ENCODE measurements at regions not wholly inside any gene's neighbourhood (a gene's known extent, or its start where the extent isn't known, plus 50 kb on each side); places are given as distances from the start of the nearest gene placed in this dataset.
"Not testable (repeated sequence)": the region's sequence is repeated elsewhere in the genome, so short reads cannot be mapped to it uniquely, and the experiment has no call there.

GRCh38 chr3:115398506-115398905 lies 224.8 kb upstream of the GAP43 start:
- DNase-seq, result no peak

DNA sequence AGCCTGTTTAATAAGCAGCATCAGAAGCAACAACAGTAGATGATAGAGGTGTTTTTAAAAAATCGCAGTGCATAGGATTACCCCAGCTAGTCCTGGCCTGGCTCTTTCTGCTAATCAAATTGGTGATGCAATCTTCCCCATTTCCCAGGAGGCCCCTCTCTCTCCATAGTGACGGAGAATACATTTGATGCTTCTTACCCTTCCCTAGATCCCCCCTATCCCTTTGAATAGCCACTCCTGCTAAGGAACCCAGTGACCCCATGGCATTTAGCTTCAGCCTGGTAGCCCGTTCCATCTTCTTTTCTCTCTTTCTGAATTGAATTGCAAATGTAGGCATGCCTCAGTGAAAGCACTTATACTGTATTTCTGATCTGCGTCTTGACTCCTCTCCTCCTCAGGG lies 223.6 kb upstream of the GAP43 start:
- no peak for DNase-seq

DNA sequence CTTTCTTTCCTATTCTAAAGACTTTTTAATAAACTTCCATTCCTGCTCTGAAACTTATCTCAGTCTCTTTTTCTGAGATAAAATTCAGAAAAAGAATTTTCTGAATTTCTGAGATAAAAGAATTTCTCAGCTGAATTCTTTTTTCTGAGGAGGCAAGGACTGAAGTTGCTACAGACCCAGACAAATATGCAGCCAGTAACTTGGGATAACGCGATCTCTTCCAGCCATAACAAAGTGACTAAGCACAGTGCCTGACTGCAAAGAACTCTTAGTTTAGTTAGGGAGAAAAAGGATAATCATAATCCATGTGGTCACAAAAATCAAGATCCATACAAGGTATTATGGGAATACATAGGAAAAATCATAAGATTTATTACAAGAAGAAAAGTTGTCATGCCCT lies 222.0 kb upstream of the GAP43 start:
- DNase-seq, result no peak

GRCh38 chr3:115401851-115402501 lies 221.3 kb upstream of the GAP43 start:
- DNase-seq, result no peak

GRCh38 chr3:115402651-115403050 lies 220.7 kb upstream of the GAP43 start:
- no peak for DNase-seq

- no peak for DNase-seq
Measured at GRCh38 chr3:115403786-115404185, 219.5 kb upstream of the GAP43 start.

DNA sequence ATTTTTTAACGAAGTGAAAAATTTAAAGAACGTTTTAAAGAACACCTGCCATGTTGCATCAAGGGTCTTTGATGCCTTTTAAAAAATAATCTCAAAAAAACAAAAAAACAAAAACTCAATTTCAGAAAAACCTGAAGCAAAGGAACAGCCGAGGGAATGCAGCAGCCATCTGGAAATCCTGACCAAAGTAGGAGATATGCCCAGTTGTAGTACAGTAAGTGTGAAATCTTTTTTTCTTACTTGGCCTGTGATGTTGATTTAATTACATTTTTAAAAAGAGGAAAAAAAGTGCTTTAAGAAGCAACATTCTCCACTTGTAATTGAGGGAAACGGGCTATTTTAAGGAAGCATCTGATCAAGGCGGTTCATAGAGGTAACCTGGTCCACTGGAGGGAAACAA lies 213.7 kb upstream of the GAP43 start:
- DNase-seq, result no peak

DNA sequence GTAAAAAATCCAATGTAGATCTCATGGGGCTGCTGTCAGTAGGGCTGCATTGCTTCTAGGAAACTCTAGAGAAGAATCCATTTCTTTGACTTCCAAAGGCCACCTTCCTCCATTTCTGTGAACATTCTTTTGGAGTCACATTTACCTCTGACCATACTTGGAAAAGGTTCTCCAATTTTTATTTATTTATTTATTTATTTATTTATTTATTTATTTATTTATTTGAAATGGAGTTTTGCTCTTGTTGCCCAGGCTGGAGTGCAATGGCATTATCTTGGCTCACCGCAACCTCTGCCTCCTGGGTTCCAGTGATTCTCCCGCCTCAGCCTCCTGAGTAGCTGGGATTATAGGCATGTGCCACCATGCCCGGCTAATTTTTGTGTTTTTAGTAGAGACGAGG lies 208.7 kb upstream of the GAP43 start:
- DNase-seq, result not testable (repeated sequence)

DNA sequence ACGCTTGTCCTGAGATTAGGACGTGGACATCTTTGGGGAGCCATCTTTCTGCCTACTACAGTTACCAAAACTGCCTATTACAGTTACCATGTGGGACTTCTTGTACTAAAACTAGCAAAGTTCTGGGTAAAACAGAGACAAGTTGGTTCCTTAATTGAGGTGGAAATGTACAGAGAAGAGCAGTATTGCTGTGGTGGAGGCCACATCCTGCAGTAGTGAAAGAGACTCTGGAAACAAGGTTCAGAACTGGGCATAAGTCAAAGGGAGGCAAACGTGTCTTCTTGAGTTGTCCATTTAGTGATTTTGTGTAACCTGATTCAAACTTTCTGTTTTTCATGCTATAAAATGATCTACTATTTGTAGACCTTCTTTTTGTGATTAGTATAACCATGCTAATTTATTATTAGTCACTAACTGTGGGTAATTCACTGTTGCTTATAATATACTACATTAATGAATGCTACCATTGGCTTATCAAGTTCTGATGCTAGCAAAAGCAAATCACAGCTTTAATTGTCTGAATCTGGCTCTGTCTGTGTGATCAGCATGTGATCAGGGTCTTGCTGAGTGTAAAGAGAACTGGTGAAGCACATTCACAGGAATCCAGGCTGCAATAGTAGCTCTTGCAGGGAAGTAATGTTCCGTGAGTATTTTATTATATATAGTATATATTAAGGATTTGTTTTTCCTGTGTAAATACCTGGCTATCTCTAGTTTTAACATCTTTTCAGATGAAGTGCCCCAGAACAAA lies 207.9 kb upstream of the GAP43 start:
- DNase-seq, result no peak

DNA sequence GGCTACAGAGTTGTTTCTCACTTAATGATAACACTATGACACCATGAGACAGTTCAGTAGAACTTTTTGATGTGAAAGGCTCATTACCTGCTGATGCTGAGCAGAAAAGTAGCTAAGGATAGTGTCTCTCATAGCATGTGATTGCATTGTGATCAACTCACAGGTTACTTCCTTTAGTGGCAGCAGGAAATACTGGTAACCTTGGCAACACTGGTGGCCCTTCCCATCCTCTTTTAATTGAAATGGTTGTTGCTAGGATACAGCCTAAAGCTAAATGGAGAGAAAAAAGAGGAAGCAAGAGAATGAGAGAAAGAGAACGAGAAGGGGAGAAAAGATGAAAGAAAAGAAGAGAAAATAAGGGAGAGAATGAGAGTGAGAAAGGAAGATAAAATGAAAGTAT lies 204.7 kb upstream of the GAP43 start:
- no peak for DNase-seq

DNA sequence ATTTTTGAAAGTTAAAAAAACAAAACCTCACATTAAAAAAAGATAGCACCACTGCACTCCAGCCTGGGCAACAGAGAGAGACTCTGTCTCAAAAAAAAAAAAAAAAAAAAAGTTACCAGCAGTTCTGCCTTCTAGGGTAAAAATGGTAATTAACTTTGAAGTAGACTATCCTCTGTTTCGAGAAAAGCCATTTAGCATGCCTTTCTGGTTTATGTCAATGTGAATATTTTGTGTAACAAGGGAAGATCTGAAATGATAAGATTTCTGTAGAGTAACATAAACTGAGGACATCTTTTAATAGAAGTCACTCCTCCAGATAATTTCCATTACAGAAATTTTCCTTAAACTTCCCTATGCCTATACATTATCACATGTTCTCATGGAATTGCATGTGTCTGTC lies 203.2 kb upstream of the GAP43 start:
- DNase-seq, result no peak

- DNase-seq, result no peak
Measured at GRCh38 chr3:115423170-115423569, 200.1 kb upstream of the GAP43 start.

DNA sequence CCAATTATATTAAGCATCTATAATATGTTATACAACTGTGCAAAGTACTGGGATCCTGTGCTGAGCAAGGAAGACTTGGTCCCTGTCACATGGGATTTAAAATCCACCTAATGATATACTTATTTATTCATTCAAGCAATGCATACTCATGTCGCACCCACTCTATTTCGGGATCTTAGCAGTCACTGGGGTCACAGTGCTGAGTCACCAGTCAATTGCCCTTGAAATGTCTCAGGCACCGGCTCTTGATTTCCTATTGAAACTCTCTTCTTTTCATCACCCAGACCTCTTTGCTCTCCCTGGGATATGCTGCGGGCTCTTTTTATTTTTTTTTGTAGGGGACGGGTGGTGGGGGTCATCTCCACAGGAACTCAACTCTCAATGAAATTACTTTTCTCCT lies 194.5 kb upstream of the GAP43 start:
- no peak for DNase-seq

DNA sequence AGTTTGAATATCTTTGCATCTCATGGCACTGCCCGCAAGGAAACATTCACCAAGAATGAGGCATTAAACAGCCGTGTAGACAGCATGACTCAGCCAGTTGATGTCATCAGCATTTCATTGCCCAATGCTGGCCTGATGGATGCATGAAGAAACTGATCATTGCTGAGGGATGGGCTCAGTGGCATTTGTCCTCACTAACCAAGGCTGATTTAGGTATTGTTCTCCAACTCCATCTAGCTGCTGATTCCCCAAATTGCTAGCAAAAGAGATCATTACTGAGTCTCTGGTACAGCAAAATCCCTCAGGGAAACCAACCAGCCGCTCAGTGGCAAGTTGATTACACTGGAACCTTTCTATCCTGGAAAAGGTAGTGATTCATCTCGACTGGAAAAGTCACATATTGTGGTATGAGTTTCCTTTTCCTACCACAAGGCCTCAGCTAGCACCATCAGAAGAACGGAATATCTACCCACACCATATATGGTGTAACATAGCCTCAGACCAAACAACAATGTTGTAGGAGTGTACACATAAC lies 186.5 kb upstream of the GAP43 start:
- DNase-seq, result no peak

- no peak for DNase-seq
Measured at GRCh38 chr3:115438799-115439198, 184.5 kb upstream of the GAP43 start.

GRCh38 chr3:115445559-115445958 lies 177.8 kb upstream of the GAP43 start:
- no peak for DNase-seq

DNA sequence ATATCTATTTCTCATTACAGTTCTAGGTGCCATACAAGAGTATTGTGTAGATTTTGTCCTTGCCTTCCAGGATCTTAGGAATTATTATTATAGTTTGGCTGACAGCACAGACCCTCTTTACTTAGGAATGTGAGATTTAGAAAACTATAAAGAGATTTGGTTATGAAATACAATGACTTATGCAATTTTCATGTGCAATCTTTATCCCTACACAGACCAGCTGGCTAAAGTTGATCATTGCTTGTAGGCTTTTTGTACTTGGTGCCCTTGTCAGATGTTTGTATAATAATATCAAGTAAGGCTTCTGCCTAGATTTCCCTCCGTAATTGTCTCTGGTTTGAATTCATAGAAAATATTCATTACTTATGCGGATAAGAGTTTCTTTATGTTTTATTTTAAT lies 174.5 kb upstream of the GAP43 start:
- DNase-seq, result no peak

GRCh38 chr3:115450036-115450435 lies 173.3 kb upstream of the GAP43 start:
- DNase-seq, result no peak

DNA sequence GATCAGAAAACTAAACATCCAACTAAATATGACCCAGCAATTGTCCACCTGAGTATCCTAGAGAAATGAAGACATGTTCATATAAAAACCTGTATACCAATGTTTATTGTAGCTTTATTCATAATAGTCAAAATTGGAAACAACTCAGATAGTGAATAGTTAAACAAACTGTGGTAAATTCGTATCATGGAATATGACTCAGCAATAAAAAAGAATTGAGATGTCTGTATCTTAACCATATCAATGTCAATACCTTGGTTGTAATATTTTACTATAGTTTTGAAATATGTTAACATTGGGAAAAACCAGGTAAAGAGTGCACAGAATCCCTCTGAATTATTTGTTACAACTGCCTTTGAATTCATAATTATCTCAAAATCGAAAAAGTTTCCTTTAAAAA lies 159.3 kb upstream of the GAP43 start:
- DNase-seq, result no peak

DNA sequence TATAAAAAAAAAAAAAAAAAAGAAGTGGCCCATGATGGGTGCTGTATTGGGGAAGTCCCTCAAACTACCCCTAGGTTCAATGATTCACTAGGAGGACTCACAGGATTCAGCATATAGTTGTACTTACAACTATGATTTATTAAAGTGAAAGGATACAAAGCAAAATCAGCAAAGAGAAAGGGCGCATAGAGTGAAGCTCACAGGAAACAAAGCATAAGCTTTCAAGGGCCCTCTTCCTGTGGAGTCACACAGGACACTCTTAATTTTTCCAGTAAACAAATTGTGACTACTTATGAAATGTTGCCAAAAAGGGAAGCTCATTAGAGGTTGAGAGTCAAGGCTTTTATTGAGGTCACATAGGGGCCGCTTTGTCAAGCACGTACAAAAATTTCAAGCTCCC lies 153.7 kb upstream of the GAP43 start:
- DNase-seq, result no peak

DNA sequence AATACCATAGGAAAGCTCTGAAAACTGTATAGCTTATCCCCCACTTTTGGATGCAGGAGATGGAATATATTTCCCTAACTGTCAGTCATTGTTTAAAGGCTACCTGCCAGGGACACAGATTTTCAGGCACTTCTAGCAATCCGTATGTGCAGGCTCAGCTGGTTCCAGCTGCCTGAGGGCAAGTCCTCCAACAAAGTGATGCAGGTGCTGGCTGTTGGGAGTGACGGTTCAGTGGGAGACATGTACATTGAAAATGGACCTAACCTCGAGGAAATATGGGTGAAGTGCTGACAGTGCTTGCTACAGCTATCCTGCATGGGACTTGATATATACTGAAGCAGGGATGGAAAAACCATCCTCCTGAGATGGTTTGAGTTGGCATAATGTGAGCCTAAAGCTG lies 153.1 kb upstream of the GAP43 start:
- no peak for DNase-seq

- DNase-seq, result no peak
Measured at GRCh38 chr3:115475178-115476041, 147.9 kb upstream of the GAP43 start.

- DNase-seq, result no peak
Measured at GRCh38 chr3:115476472-115476871, 146.8 kb upstream of the GAP43 start.

DNA sequence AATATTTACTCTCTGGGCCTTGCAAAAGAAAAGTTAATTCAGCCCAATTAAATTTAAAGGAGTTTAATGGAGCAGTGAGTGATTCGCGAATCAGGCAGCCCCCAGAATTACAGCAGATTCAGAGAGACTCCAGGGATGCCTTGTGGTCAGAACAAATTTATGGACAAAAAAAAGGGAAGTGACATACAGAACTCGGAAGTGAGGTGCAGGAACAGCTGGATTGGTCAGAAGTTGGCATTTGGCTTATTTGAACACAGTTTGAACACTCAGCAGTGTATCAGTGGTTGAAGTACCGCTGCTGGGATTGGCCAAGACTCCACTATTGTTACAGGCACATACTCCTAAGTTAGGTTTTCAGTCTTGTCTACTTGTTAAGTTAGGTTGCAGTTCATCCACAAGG lies 145.0 kb upstream of the GAP43 start:
- no peak for DNase-seq
